ENCODE measurements at regions not wholly inside any gene's neighbourhood (a gene's known extent, or its start where the extent isn't known, plus 50 kb on each side); places are given as distances from the start of the nearest gene placed in this dataset.

DNA sequence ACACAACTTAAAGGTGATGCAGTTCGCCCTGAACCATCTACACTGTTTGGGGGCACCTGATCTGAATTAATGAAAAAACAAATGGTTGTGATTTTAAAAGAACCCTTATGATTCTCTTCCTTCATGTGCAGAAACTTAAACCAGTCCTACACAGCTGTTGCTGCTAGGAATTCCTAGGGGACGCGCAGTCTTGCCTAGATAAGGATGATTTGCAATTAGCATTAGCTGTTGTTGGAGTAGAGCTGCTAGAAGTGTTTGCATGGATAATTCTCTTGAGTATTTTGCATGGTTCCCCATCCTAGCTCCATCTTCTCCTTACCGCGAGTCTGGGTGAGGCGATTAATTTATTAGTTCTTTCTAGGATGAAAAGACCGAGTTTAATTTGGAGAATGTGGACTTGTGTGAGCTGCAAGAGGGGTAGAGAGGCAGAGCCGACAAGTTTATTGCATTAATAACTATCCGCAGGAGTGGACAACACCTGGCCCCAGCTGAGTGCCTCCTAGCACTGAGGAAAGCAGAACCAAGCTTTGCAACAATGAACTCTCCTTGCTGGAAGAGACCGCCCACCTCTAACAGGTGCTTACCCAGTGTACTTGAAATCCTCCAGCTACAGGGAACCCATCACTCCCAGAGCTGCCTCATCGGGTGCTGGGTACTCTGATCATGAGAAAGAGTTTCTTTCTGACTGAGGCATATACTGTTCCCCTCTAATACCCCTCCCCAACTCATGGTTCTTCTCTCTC lies 75.0 kb upstream of the WNT7A start:
- FAIRE-seq: no peak

DNA sequence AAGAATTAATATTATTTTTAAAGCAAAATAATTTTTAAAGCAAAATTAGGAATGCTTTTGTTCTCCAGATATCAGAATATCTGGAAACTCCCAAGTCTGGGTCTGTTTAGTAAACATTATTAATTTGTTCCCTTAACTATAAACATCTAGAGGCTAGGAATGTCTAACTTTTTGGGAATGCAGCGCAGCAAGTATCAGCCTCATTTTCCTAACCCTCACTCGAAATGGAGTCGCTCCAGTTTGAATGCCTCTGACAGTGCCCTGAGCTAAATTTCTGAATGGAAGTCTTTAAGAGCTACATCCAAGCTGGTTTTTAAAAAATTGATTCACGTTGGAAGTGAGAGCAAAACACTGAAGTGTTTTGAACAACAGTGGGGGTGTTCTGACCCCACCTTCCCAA lies 74.4 kb upstream of the WNT7A start:
- peak; percentile 94 for FAIRE-seq

DNA sequence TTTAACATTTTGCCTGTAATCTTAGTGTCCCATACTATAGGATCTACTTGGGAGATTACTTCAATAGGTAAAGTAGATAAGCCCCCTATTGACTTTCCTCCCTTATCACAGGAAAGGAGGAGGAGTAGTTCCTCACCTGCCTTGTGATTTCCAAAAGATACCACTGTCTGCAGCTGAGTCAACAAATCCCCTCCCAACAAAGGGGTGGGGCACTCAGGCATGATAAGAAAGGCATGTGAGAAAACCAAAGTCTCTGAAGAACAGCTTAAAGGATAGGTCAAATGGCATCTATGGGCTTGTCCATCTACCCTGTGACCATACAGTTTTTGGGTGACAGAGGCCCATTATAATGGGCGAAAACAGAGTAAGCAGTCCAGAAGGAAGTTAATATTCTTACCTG lies 71.3 kb upstream of the WNT7A start:
- no peak for FAIRE-seq

DNA sequence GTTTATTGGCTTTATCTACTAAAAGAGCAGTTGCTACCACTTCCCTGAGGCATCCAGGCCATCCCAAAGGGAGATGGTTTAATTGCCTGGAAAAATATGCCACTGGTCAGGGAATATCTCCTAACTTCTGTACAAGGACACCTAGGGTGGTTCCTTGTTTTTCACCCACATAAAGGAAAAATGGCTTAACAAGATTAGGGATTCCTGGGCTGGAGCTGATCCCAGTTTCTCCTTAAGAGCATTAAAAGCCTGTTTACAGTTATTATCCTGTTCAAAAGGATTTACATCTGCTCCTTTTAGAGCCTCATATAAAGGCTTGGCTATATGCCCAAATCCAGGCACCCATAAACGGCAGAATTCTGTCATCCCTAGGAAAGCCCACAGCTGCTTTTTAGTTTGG lies 70.2 kb upstream of the WNT7A start:
- FAIRE-seq: peak; percentile 79

DNA sequence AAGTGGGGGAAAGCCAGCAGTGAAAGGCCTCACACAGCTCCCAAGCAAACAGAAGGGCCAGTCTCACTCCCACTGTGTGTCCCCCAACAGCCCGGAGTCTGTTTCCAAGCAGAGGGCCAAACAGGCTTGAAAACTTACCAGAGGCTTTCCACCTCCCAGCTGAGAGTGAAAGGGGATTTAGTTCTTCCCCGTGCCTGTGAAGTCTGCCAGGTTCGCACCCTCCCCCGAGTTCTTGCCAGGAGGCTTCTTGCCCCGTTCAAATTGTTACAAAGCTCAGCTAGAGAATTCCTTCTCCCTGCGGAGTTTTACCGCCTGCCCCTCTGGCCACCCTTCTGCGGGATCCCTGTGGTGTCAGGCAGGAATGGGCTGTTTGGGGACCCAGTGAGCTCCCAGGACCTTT lies 68.0 kb upstream of the WNT7A start:
- FAIRE-seq: no peak

DNA sequence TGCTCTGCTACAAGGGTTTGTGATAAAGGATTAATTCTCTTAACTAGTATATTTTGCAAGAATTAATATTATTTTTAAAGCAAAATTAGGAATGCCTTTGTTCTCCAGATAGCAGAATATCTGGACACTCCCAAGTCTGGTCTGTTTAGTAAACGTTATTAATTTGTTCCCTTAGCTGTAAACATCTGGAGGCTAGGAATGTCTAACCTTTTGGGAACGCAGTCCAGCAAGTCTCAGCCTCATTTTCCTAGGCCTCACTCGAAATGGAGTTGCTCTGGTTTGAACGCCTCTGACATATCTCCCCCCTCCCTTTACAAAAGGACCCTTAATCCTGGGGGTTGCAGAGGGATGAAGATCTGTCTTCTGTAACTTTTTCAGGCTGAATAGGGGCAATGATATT lies 59.3 kb upstream of the WNT7A start:
- peak; percentile 94 for FAIRE-seq

DNA sequence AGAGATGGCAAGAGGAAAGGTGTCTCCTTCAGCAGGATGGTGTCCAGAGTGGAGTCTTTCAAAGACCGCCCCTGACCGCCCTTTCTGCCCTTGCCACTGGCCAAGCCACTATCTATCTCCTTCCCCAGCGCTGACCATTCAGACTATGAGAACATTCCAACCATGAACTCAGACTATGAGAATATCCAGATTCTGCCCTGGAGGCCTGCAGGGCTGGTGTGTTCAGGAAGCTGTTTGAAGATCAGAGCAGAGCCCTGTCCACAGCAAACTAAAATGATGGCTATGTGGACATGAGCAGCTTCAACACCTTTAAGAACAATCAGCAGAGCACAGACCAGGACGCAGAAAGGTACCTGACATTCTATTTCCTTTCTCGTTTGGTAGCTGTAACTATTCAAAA lies 57.3 kb upstream of the WNT7A start:
- no peak for FAIRE-seq

GRCh38 chr3:13935494-13936094 lies 55.7 kb upstream of the WNT7A start:
- FAIRE-seq: no peak

GRCh38 chr3:13934813-13935212 lies 54.9 kb upstream of the WNT7A start:
- no peak for FAIRE-seq

DNA sequence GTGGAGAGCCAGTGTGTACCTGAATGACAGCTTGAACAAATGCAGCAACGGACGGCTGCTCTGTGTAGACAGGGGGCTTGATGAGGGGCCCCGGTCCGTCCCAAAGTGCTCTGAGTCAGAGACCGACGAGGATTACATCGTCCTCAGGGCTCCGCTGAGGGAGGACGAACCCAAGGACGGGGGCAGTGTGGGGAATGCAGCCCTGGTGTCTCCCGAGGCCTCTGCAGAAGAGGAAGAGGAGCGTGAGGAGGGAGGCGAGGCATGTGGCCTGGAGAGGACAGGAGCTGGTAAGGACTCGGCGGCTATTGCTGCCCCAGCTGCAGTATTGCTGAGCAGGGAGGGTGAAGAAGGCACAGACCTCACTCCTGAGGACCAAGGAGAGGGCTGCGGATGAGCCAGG lies 54.4 kb upstream of the WNT7A start:
- no peak for FAIRE-seq

- no peak for FAIRE-seq
Observed at GRCh38 chr3:13932578-13933295, 52.9 kb upstream of the WNT7A start.

DNA sequence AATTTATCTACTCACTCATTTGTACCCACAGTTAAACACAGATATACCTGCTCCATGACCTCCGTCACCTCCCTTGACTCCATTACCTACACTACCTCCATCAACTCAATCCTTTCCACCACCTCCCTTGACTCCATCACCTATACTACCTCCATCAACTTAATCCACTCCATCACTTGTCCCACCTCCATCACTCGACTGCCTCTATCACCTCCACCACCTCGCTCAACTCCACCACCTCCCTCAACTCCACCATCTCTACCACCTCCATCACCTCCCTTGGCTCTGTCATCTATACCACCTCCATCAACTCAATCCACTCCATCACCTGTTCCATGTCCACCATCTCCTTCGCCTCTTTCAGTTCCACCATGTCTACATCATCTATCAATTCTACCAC lies 51.3 kb upstream of the WNT7A start:
- no peak for FAIRE-seq
